PC-3 (cell line): ENCODE measurements at regions not wholly inside any gene's neighbourhood (a gene's known extent, or its start where the extent isn't known, plus 50 kb on each side); places are given as distances from the start of the nearest gene placed in this dataset.

Experiments used
- ATAC-seq: fragments of 200-7000 bp; cut with Tn5 transposase; 2 replicates; pipeline ENCODE4 v1.9.1; 2020; ENCODE audit warnings: mild to moderate bottlenecking, moderate library complexity
- BruUV-seq: library from RNA; stranded (reverse); fragments of 400-500 nt; replicated peaks from 2 replicates; lab custom pipeline; 2021; lab: Mats Ljungman, UMichigan
- CTCF ChIA-PET: fragments of 300-600 bp; sonication (Branson Sonifier 250); formaldehyde crosslinking; loops from one replicate; lab custom pipeline; 2022; ENCODE audit warnings: antibody characterized with exemption; lab: Charles Lee
- POLR2A ChIA-PET: fragments of 300-600 bp; sonication (Branson Sonifier 250); formaldehyde crosslinking; loops from one replicate; lab custom pipeline; 2022; ENCODE audit warnings: antibody characterized with exemption; ENCODE audit not compliant: unreplicated experiment; lab: Charles Lee
- DNase-seq: peaks from one replicate; pipeline ENCODE4 v3.0.0-alpha.2; 2015
- H2AFZ ChIP-seq: fragments of 300-600 bp; sonication (generic); 2 replicates; pipeline ENCODE4 v1.6.0; 2016; ENCODE audit warnings: antibody characterized with exemption, low read length
- H3F3A ChIP-seq: fragments of 300-600 bp; sonication (generic); one replicate; pipeline ENCODE4 v1.6.0; 2017; ENCODE audit warnings: antibody characterized with exemption, low read length, control low read depth, mild to moderate bottlenecking; ENCODE audit not compliant: unreplicated experiment
- H3K27ac ChIP-seq: fragments of 300-600 bp; sonication (generic); 2 replicates; pipeline ENCODE4 v1.5.1; 2016; ENCODE audit warnings: mild to moderate bottlenecking, low read length
- H3K27me3 ChIP-seq: fragments of 300-600 bp; sonication (generic); 2 replicates; pipeline ENCODE4 v1.6.1; 2016; ENCODE audit warnings: low read length, mixed read lengths
- H3K36me3 ChIP-seq: fragments of 300-600 bp; sonication (generic); 2 replicates; pipeline ENCODE4 v1.6.1; 2016; ENCODE audit warnings: low read depth, mixed run types, low read length, mixed read lengths
- H3K4me1 ChIP-seq: fragments of 300-600 bp; sonication (generic); 2 replicates; pipeline ENCODE4 v1.5.1; 2016; ENCODE audit warnings: low read length; ENCODE audit not compliant: insufficient read depth
- H3K4me2 ChIP-seq: fragments of 300-600 bp; sonication (generic); 2 replicates; pipeline ENCODE4 v1.6.0; 2016; ENCODE audit warnings: low read length
- H3K4me3 ChIP-seq: fragments of 300-600 bp; sonication (generic); 2 replicates; pipeline ENCODE4 v1.5.1; 2016; ENCODE audit warnings: mild to moderate bottlenecking, low read length, mixed read lengths
- H3K79me2 ChIP-seq: fragments of 300-600 bp; sonication (generic); 2 replicates; pipeline ENCODE4 v1.6.1; 2017; ENCODE audit warnings: low read length, mixed read lengths
- H3K9ac ChIP-seq: fragments of 300-600 bp; sonication (generic); 2 replicates; pipeline ENCODE4 v1.6.0; 2016; ENCODE audit warnings: mild to moderate bottlenecking, low read length
- H3K9me2 ChIP-seq: fragments of 300-600 bp; sonication (generic); replicated peaks from 2 replicates; pipeline ENCODE4 v1.6.1; 2016; ENCODE audit warnings: mixed run types, low read length, mixed read lengths
- H3K9me3 ChIP-seq: fragments of 300-600 bp; sonication (generic); 2 replicates; pipeline ENCODE4 v1.6.1; 2016; ENCODE audit warnings: low read length, mixed read lengths
- H4K20me1 ChIP-seq: fragments of 300-600 bp; sonication (generic); 2 replicates; pipeline ENCODE4 v1.6.1; 2016; ENCODE audit warnings: low read length, mixed read lengths
- EZH2 ChIP-seq: fragments of 300-600 bp; sonication (generic); IDR thresholded peaks from one replicate; pipeline ENCODE4 v1.6.1; 2017; ENCODE audit warnings: antibody characterized with exemption, mild to moderate bottlenecking, low read length; ENCODE audit not compliant: unreplicated experiment
- EZH2phosphoT487 ChIP-seq: fragments of 300-600 bp; sonication (generic); IDR thresholded peaks from 2 replicates; pipeline ENCODE4 v1.6.1; 2018; ENCODE audit warnings: mild to moderate bottlenecking, antibody characterized with exemption, low read length, borderline replicate concordance
- intact Hi-C: fragments of 100-400 bp; cut with micrococcal nuclease; formaldehyde crosslinking; loops from 2 replicates; pipeline ENCODE4 v1.9.0; 2023
- TF ChIP-seq, protein P1 (sequence below): fragments of 300-600 bp; sonication (generic); conservative IDR thresholded peaks from 2 replicates; pipeline ENCODE4 v1.5.1; 2017; ENCODE audit warnings: antibody characterized with exemption, low read depth, mild to moderate bottlenecking, low read length

GRCh38 chr15:70545526-70545925 lies 217.8 kb downstream of the UACA start:
- H3F3A ChIP-seq: no peaks in the 10 kb centered on the region
- H3K4me3 ChIP-seq: no peak overlapping the region
- no peaks in the 10 kb centered on the region for H3K9me3 ChIP-seq
- intact Hi-C loops: no loop called here
- no peaks in the 10 kb centered on the region for H3K9me2 ChIP-seq
- no TSS peak for BruUV-seq
- no peak for DNase-seq
- POLR2A ChIA-PET: no interaction called here
- H3K4me1 ChIP-seq: no peaks in the 10 kb centered on the region
- no peak overlapping the region for H3K27ac ChIP-seq
- no peak overlapping the region for H3K4me2 ChIP-seq
- H3K9ac ChIP-seq: no peak overlapping the region
- H4K20me1 ChIP-seq: no peaks in the 10 kb centered on the region
- no peaks in the 10 kb centered on the region for H3K27me3 ChIP-seq
- ATAC-seq: no peak
- TF ChIP-seq EZH2: no peak
- TF ChIP-seq, protein P1, sequence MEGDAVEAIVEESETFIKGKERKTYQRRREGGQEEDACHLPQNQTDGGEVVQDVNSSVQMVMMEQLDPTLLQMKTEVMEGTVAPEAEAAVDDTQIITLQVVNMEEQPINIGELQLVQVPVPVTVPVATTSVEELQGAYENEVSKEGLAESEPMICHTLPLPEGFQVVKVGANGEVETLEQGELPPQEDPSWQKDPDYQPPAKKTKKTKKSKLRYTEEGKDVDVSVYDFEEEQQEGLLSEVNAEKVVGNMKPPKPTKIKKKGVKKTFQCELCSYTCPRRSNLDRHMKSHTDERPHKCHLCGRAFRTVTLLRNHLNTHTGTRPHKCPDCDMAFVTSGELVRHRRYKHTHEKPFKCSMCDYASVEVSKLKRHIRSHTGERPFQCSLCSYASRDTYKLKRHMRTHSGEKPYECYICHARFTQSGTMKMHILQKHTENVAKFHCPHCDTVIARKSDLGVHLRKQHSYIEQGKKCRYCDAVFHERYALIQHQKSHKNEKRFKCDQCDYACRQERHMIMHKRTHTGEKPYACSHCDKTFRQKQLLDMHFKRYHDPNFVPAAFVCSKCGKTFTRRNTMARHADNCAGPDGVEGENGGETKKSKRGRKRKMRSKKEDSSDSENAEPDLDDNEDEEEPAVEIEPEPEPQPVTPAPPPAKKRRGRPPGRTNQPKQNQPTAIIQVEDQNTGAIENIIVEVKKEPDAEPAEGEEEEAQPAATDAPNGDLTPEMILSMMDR: no peak
- no peak for TF ChIP-seq EZH2phosphoT487
- H2AFZ ChIP-seq: no peak overlapping the region
- no peaks in the 10 kb centered on the region for H3K36me3 ChIP-seq
- H3K79me2 ChIP-seq: no peaks in the 10 kb centered on the region
- CTCF ChIA-PET: no interaction called here

DNA sequence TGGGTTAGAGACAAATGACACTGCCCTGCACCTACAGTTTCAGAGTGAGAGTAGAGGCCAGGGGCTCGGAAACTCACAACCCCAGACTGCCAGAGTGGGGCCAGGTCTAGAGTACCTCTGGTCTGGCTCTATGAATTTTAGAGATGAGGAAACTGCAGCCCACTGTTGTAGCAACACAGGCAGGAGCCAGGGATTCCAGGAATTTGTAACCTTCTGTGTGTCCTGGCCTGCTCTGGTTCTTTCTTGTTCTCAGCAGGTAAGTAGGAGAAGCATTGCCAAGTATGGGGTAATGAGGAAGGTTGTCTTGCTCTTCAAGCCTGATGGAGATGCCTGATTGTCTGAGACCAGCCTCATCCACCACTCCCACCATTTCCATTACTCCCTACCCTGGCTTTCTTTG lies 221.8 kb downstream of the UACA start:
- no TSS peak for BruUV-seq
- ChIA-PET CTCF (no interaction called here), POLR2A (no interaction called here)
- Histone ChIP-seq H3K27me3 (no peaks in the 10 kb centered on the region), H3K9ac (no peak overlapping the region), H2AFZ (no peak overlapping the region), H3K27ac (no peak overlapping the region), H3K4me3 (no peak overlapping the region), H3K79me2 (no peaks in the 10 kb centered on the region), H3F3A (no peaks in the 10 kb centered on the region), H3K4me2 (no peak overlapping the region), H3K9me2 (no peaks in the 10 kb centered on the region), H3K9me3 (no peaks in the 10 kb centered on the region), H3K36me3 (no peaks in the 10 kb centered on the region), H4K20me1 (no peaks in the 10 kb centered on the region), H3K4me1 (peaks cover 7% of the 10 kb centered on the region)
- intact Hi-C loops: no loop called here
- TF ChIP-seq, protein P1: no peak
- TF ChIP-seq EZH2: no peak
- TF ChIP-seq EZH2phosphoT487: no peak
- ATAC-seq (no peak), DNase-seq (no peak)

DNA sequence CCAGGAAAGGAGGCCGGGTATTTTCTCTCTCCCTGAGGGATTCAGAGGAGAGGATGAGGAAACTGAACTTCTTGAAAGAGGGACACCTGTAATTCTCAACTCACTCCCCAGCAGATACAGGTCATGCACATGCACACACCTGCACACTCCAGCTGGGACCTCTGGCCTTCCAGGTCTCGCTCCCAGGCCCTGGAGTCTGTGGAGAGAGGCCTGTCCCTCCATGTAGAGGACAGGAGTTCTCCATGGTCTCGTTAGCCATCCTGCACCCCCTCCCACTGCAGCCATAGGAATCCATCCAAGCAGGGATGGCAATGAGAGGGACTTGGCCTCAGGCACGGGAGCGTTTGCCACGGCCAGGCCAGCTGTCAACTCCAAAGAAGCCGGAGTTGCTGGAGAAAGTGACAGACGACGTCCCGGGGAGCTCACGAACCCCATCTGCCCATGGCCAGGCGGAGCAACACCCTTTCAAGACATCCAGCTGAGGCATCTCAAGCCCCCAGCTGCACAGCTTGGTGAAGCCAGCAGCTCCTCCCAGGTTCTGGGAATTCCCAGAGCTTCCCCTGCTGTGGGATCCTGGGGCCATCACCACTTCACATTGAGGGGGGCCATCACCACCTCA lies 223.3 kb downstream of the UACA start:
- no peaks in the 10 kb centered on the region for H3K9me3 ChIP-seq
- TF ChIP-seq EZH2phosphoT487: no peak
- no peak for TF ChIP-seq EZH2
- TF ChIP-seq, protein P1: no peak
- ChIA-PET CTCF (interaction anchor here (0.6 kb wide), 1 partner anchor 394 kb away, joined by 3 read pairs; no protein-coding TSS in a partner anchor), POLR2A (no interaction called here)
- ATAC-seq: no peak
- H3K27me3 ChIP-seq: no peaks in the 10 kb centered on the region
- DNase-seq: no peak
- no peak overlapping the region for H2AFZ ChIP-seq
- no peaks in the 10 kb centered on the region for H3K9me2 ChIP-seq
- H4K20me1 ChIP-seq: no peaks in the 10 kb centered on the region
- no peaks in the 10 kb centered on the region for H3K36me3 ChIP-seq
- no peaks in the 10 kb centered on the region for H3F3A ChIP-seq
- H3K4me1 ChIP-seq: peaks cover 7% of the 10 kb centered on the region
- H3K9ac ChIP-seq: no peak overlapping the region
- H3K79me2 ChIP-seq: no peaks in the 10 kb centered on the region
- H3K4me3 ChIP-seq: no peak overlapping the region
- no TSS peak for BruUV-seq
- intact Hi-C loops: no loop called here
- H3K27ac ChIP-seq: no peak overlapping the region
- no peak overlapping the region for H3K4me2 ChIP-seq
